GM18907 (cell line): ENCODE measurements at regions not wholly inside any gene's neighbourhood (a gene's known extent, or its start where the extent isn't known, plus 50 kb on each side); places are given as distances from the start of the nearest gene placed in this dataset.

Source experiments
- ATAC-seq: cut with Tn5 transposase; IDR thresholded peaks from one replicate; pipeline ENCODE4 v1.9.1; 2021; ENCODE audit warnings: mild to moderate bottlenecking, moderate library complexity; ENCODE audit not compliant: unreplicated experiment

GRCh38 chr13:74683411-74683810 lies 549.2 kb upstream of the KLF12 start:
- ATAC-seq = no peak

- ATAC-seq = no peak
These were observed 548.5 kb upstream of the KLF12 start for GRCh38 chr13:74682746-74683145.

GRCh38 chr13:74681891-74682290 lies 547.7 kb upstream of the KLF12 start:
- ATAC-seq = no peak

GRCh38 chr13:74678308-74678965 lies 544.2 kb upstream of the KLF12 start:
- ATAC-seq = no peak

- no peak for ATAC-seq
These were observed 541.8 kb upstream of the KLF12 start for GRCh38 chr13:74675972-74676371.

GRCh38 chr13:74675182-74675581 lies 541.0 kb upstream of the KLF12 start:
- ATAC-seq = no peak

GRCh38 chr13:74674720-74675119 lies 540.5 kb upstream of the KLF12 start:
- no peak for ATAC-seq

- no peak for ATAC-seq
These were observed 534.9 kb upstream of the KLF12 start for GRCh38 chr13:74669149-74669548.

- no peak for ATAC-seq
These were observed 533.5 kb upstream of the KLF12 start for GRCh38 chr13:74667656-74668203.

GRCh38 chr13:74662905-74663304 lies 528.7 kb upstream of the KLF12 start:
- no peak for ATAC-seq

- ATAC-seq = no peak
These were observed 527.6 kb upstream of the KLF12 start for GRCh38 chr13:74661851-74662250.

GRCh38 chr13:74657765-74658164 lies 523.6 kb upstream of the KLF12 start:
- no peak for ATAC-seq

- ATAC-seq = no peak
These were observed 516.9 kb upstream of the KLF12 start for GRCh38 chr13:74651121-74651520.

GRCh38 chr13:74647991-74648390 lies 513.8 kb upstream of the KLF12 start:
- ATAC-seq = no peak

GRCh38 chr13:74647211-74647610 lies 513.0 kb upstream of the KLF12 start:
- no peak for ATAC-seq

- ATAC-seq = no peak
These were observed 511.9 kb upstream of the KLF12 start for GRCh38 chr13:74646091-74646490.

GRCh38 chr13:74645586-74645985 lies 511.4 kb upstream of the KLF12 start:
- no peak for ATAC-seq

- ATAC-seq = no peak
These were observed 510.0 kb upstream of the KLF12 start for GRCh38 chr13:74644229-74644628.

GRCh38 chr13:74641586-74641985 lies 507.4 kb upstream of the KLF12 start:
- ATAC-seq = no peak

GRCh38 chr13:74633734-74634133 lies 499.5 kb upstream of the KLF12 start:
- ATAC-seq = no peak

- ATAC-seq = no peak
These were observed 495.8 kb upstream of the KLF12 start for GRCh38 chr13:74629985-74630384.

GRCh38 chr13:74625541-74625940 lies 491.3 kb upstream of the KLF12 start:
- ATAC-seq = no peak

- ATAC-seq = no peak
These were observed 489.6 kb upstream of the KLF12 start for GRCh38 chr13:74623761-74624160.
